Right lobe of liver (tissue), 4 donors: ENCODE measurements at regions not wholly inside any gene's neighbourhood (a gene's known extent, or its start where the extent isn't known, plus 50 kb on each side); places are given as distances from the start of the nearest gene placed in this dataset.

Source experiments
- POLR2A ChIP-seq: fragments of 450-650 bp; IDR thresholded peaks from one replicate; pipeline ENCODE4 v1.6.1; 2017; ENCODE audit warnings: antibody characterized with exemption, mild to moderate bottlenecking
- TF ChIP-seq, protein P1 (sequence below), 4 donors: fragments of 200-600 bp in 3 of 4; fragments of 450-650 bp in 1 of 4; IDR thresholded peaks; one replicate each; pipeline versions ENCODE4 v1.5.1 to v1.8.0; 2016 to 2022; ENCODE audit warnings: antibody characterized with exemption in 4 of 4, mild to moderate bottlenecking in 2 of 4
- donor health status: DM: no; HTN: no; CAD: no.
- donor health status: DM: no; HTN: no; CAD: no.
- donor health status: DM: no; HTN: yes; CAD: no.

DNA sequence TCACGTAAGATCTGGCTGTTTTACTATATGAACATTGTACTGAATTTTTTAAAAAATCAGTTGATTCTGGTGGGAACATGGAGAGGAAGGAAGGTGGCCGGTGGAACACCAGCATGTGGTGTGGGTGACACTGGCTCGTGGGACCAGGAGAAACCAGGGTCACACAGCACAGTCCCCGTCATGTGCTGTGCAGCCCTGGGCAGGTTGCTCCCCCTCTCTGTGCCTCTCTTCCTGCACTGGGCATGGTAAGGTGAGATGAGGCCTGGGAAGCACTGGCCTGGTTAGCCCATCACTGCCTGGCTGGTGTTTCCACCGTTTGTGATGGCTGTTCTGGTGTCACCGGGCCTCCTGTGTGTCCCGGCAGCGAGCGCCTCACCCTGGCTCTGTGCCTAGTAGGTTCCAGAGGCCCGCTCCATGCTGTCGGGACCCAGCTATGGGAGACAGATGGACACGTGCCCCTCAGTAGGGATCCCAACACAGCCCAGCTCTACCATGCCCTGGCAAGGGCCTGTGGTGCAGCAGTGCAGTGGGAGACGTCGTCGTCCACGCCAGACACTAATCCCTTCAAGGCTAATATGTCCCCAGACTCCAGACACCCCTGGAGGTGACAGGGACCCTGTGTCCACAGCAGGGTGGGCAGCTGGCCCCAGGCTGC, 88.2 kb upstream of the LINC01488 start:
- TF ChIP-seq, protein P1, sequence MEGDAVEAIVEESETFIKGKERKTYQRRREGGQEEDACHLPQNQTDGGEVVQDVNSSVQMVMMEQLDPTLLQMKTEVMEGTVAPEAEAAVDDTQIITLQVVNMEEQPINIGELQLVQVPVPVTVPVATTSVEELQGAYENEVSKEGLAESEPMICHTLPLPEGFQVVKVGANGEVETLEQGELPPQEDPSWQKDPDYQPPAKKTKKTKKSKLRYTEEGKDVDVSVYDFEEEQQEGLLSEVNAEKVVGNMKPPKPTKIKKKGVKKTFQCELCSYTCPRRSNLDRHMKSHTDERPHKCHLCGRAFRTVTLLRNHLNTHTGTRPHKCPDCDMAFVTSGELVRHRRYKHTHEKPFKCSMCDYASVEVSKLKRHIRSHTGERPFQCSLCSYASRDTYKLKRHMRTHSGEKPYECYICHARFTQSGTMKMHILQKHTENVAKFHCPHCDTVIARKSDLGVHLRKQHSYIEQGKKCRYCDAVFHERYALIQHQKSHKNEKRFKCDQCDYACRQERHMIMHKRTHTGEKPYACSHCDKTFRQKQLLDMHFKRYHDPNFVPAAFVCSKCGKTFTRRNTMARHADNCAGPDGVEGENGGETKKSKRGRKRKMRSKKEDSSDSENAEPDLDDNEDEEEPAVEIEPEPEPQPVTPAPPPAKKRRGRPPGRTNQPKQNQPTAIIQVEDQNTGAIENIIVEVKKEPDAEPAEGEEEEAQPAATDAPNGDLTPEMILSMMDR (IDR thresholded peaks at IDR 0.05), result no peak
- TF ChIP-seq POLR2A, result no peak
